ENCODE measurements at regions not wholly inside any gene's neighbourhood (a gene's known extent, or its start where the extent isn't known, plus 50 kb on each side); places are given as distances from the start of the nearest gene placed in this dataset.

DNA sequence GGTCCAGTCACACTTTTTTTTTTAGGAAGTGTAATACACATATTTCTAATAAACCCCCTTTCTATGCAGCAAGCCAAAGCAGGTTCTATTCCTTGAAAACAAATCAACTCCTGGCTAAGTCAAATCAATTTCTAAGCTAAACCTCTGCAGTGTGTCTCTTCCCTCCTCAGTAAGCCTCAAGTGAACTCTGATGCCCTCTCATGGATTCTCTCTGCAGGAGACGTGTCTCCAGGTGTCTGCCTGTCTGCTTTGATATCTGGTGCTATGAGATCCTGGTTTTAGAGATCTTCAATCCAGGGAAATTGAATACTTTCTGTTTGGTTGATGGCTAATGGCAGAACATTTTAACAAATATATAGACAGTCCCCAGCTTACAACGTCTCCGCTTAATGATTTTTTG lies 791.7 kb downstream of the AACS start:
- no peak for TF ChIP-seq POLR2A (IDR thresholded peaks at IDR 0.05; ENCODE audit: extremely low read depth, insufficient read length)
- TF ChIP-seq, protein P1, sequence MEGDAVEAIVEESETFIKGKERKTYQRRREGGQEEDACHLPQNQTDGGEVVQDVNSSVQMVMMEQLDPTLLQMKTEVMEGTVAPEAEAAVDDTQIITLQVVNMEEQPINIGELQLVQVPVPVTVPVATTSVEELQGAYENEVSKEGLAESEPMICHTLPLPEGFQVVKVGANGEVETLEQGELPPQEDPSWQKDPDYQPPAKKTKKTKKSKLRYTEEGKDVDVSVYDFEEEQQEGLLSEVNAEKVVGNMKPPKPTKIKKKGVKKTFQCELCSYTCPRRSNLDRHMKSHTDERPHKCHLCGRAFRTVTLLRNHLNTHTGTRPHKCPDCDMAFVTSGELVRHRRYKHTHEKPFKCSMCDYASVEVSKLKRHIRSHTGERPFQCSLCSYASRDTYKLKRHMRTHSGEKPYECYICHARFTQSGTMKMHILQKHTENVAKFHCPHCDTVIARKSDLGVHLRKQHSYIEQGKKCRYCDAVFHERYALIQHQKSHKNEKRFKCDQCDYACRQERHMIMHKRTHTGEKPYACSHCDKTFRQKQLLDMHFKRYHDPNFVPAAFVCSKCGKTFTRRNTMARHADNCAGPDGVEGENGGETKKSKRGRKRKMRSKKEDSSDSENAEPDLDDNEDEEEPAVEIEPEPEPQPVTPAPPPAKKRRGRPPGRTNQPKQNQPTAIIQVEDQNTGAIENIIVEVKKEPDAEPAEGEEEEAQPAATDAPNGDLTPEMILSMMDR (IDR thresholded peaks at IDR 0.05; ENCODE audit: low read depth, low read length) = no peak
- TF ChIP-seq, protein P2, sequence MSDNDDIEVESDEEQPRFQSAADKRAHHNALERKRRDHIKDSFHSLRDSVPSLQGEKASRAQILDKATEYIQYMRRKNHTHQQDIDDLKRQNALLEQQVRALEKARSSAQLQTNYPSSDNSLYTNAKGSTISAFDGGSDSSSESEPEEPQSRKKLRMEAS (IDR thresholded peaks at IDR 0.05; ENCODE audit: low read depth, low read length) = no peak
